ENCODE measurements at regions not wholly inside any gene's neighbourhood (a gene's known extent, or its start where the extent isn't known, plus 50 kb on each side); places are given as distances from the start of the nearest gene placed in this dataset.

DNA sequence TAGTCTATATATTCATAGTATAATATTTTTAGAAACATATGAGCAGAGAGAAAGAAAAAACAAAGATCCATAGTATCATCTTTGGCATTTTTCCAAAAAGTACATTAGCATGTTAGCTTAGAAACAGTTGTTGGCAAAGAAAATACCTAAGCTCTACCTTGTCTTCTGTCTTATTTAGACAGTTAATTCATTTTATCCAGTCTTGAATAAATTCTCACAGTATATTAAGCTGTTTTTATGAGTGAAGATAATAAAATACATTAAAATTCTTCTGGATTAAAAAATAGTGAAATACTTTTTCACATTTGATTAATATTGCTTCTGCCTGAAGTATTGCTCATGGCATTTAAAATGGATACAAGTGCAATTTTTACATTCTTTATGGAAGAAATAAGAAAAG, 145.2 kb downstream of the ZIC1 start:
- in situ Hi-C loops (cut with HindIII; ENCODE audit: low pct_unique_long_range_greater_than_20kb, low sequenced_read_pairs): no loop called here
- DNase-seq (ENCODE audit: low read depth, low spot score): no peak

DNA sequence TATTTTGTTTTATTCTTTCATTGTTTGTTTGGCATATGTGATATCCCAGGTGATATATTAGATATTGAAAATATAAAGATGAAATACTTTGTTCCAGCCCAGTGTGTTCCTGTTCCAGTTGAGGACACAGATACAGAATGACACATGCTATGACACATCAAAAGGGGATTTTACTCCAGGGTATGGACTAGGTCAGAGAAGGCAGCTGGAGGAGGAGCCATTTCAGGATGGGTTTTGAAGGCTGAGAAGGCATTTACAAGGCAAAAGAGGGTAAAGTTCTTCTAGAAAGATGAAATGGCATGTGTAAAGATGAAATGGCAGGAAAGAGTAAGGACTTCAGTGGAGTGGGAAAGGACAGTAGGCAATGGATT, 163.8 kb downstream of the ZIC1 start:
- no peak for DNase-seq (ENCODE audit: low read depth, low spot score)
- in situ Hi-C loops (cut with HindIII; ENCODE audit: low pct_unique_long_range_greater_than_20kb, low sequenced_read_pairs): no loop called here

DNA sequence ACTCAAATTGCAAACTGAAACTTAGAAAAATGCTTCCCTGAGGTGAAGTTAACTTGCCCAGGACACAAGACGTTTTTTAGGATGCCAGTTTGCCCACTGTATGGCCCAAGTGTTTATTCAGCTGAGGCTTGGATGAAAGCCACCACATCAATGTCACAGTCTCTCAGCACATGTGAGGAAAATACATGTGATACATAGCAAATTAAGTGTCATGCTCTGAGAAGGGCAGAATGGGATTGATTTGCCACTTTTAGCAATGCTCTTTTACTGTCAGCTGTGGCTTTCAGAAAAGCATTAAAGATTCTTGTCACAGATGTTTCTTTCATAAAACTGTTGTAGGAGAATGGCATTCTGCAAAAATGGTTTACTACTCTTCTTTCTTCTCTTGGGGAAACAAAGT, 165.5 kb downstream of the ZIC1 start:
- peak; percentile 31 for DNase-seq (ENCODE audit: low read depth, low spot score)
- in situ Hi-C loops (cut with HindIII; ENCODE audit: low pct_unique_long_range_greater_than_20kb, low sequenced_read_pairs): no loop called here

- in situ Hi-C loops (cut with HindIII; ENCODE audit: low pct_unique_long_range_greater_than_20kb, low sequenced_read_pairs): no loop called here
Observed at GRCh38 chr3:147575391-147575790, 166.2 kb downstream of the ZIC1 start.

DNA sequence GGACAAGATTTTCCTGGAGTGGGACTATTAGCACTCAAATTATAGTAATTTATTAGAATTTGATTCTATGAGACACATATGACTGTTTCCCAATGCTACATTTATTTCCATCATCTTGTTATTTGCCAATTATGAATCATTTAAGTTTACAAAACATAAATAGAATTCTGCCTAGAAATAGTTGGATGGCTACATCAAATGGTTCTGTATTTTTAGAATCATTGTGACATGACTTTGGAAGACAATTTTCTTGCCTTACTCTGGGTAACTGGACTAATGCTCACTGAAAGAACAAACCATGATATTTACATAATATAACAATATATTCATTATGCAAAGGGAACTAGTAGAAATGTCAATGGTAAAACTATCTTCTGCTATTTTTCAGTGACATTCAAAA, 173.5 kb downstream of the ZIC1 start:
- DNase-seq (ENCODE audit: low read depth, low spot score): no peak
- in situ Hi-C loops (cut with HindIII; ENCODE audit: low pct_unique_long_range_greater_than_20kb, low sequenced_read_pairs): no loop called here

More at GRCh38 chr3:147575391-147575790, 166.2 kb downstream of the ZIC1 start:
- no peak for DNase-seq (ENCODE audit: low read depth, low spot score)

DNA sequence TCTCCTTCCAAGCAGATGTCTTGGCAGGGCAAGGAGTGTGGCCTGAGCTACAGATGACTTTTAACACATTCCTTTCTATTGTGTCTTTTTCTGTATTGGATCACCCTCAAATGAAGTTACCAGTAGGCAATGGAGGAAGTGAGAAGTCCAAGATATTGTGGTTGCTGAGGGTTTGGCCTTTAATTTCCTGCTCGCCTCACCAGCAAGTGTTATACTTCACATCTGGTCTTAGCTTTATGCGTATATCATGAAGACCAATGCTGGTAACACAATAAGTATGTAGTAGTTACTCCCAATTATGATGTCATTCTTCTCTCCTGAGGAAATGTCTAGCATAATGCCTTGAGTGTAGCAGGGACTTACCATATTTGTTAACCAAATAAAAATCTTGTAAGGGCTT, 179.9 kb downstream of the ZIC1 start:
- no peak for DNase-seq (ENCODE audit: low read depth, low spot score)
- in situ Hi-C loops (cut with HindIII; ENCODE audit: low pct_unique_long_range_greater_than_20kb, low sequenced_read_pairs): no loop called here

DNA sequence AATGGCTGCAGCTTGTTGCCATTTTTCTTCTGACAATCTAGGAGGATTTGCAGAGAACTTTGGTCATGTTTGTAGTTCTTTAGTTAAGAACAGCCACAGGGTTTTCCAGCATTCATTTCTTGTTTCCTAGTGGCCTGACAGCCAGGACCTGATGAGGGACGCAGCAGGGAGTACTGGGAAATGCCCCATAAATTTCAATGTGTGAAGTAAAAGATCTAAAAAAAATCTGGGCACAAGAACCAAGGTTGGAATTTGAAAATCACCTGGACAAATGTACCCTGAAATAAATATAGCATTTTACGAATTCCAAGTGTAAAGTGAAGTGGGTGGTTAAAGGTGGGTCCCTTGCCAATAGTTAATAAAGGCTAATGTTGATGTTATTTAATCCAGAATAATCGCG, 195.0 kb downstream of the ZIC1 start:
- no peak for DNase-seq (ENCODE audit: low read depth, low spot score)
- in situ Hi-C loops (cut with HindIII; ENCODE audit: low pct_unique_long_range_greater_than_20kb, low sequenced_read_pairs): no loop called here

DNA sequence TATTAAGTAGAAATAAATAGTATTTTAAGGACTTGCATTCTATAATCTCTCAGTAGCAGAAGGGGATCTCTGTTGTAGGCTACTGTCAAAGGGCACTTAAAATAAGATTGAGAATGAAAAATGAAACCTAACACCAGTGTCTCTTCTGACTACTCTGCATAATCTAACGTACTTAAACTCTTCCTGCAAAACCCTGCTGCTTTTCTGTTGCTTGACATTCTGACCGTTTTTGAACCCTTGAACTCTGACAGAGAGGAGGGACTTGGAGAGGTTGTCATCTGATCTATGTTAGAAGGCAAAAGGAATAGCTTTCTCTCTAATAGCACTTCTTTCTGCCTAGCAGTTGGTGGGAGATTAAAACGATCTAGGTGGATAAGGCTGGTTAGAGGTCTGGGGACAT, 204.6 kb downstream of the ZIC1 start:
- in situ Hi-C loops (cut with HindIII; ENCODE audit: low pct_unique_long_range_greater_than_20kb, low sequenced_read_pairs): no loop called here
- no peak for DNase-seq (ENCODE audit: low read depth, low spot score)

DNA sequence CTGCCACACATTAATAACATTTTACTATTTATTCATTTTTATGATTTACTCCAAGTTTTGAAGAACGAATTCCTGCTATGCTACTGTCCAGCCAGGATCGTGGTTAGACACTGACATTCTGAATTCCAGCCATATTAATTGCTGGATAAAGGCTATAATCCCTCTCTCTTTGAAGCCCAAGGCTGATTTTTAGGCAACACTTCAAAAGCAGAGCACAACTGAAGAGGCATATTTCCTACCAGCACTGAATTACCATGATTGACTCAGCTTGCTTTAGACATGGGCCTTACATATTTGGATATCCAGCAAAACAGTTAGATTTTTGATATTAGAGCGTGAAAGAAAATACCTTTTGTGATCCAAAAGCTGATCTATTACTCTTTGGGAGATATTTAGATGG, 205.0 kb downstream of the ZIC1 start:
- in situ Hi-C loops (cut with HindIII; ENCODE audit: low pct_unique_long_range_greater_than_20kb, low sequenced_read_pairs): no loop called here
- DNase-seq (ENCODE audit: low read depth, low spot score): no peak

DNA sequence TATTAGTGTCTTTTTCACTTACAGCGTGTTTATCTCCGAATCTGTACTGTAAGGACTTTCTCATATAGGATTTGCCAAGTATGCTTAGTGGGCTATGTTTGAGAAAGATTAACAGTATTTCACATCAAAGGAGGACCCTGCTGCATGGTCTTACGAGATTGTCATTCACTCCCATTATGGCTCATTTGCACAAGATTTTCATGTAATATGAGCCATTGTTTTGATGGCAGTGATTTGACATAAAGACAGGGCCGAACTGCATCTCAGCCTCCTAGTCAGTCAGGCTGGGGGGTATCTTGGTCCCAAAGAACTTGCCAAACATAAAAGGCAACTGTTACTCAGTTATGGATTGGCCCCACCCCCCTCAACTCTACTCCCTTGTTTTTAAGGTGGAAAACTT, 205.9 kb downstream of the ZIC1 start:
- DNase-seq (ENCODE audit: low read depth, low spot score): no peak
- in situ Hi-C loops (cut with HindIII; ENCODE audit: low pct_unique_long_range_greater_than_20kb, low sequenced_read_pairs): no loop called here

- in situ Hi-C loops (cut with HindIII; ENCODE audit: low pct_unique_long_range_greater_than_20kb, low sequenced_read_pairs): no loop called here
- peak; percentile 61 for DNase-seq (ENCODE audit: low read depth, low spot score)
Observed at GRCh38 chr3:147616998-147617619, 207.9 kb downstream of the ZIC1 start.

- in situ Hi-C loops (cut with HindIII; ENCODE audit: low pct_unique_long_range_greater_than_20kb, low sequenced_read_pairs): no loop called here
- DNase-seq (ENCODE audit: low read depth, low spot score): peak; percentile 22
Observed at GRCh38 chr3:147618691-147619090, 209.5 kb downstream of the ZIC1 start.

- in situ Hi-C loops (cut with HindIII; ENCODE audit: low pct_unique_long_range_greater_than_20kb, low sequenced_read_pairs): no loop called here
- DNase-seq (ENCODE audit: low read depth, low spot score): no peak
Observed at GRCh38 chr3:147619921-147620560, 210.9 kb downstream of the ZIC1 start.

DNA sequence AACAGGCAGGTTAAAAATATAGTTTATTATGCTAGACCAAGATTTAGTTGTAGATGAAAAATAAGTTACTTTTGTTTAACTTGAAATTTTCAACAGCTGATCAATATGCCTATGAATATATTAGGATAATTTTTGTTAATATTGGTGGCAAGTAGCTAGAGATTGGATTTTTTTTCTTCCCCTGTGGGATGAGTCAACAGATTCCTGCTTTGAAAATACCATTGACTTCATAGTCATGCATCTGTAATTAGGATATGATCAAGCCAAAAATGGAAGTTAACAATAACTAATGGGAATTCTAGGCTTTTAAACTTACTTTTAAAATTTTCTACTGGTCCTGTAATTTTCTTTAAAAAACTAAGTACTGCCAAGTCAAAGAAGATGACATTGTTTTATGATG, 211.7 kb downstream of the ZIC1 start:
- no peak for DNase-seq (ENCODE audit: low read depth, low spot score)
- in situ Hi-C loops (cut with HindIII; ENCODE audit: low pct_unique_long_range_greater_than_20kb, low sequenced_read_pairs): no loop called here

GRCh38 chr3:147630921-147631415, 221.8 kb downstream of the ZIC1 start:
- in situ Hi-C loops (cut with HindIII; ENCODE audit: low pct_unique_long_range_greater_than_20kb, low sequenced_read_pairs): no loop called here
- DNase-seq (ENCODE audit: low read depth, low spot score): peak; percentile 22

GRCh38 chr3:147640781-147641180, 231.6 kb downstream of the ZIC1 start:
- in situ Hi-C loops (cut with HindIII; ENCODE audit: low pct_unique_long_range_greater_than_20kb, low sequenced_read_pairs): no loop called here
- peak; percentile 5 for DNase-seq (ENCODE audit: low read depth, low spot score)

GRCh38 chr3:147645761-147646160, 236.6 kb downstream of the ZIC1 start:
- in situ Hi-C loops (cut with HindIII; ENCODE audit: low pct_unique_long_range_greater_than_20kb, low sequenced_read_pairs): no loop called here

GRCh38 chr3:147649475-147649874, 240.3 kb downstream of the ZIC1 start:
- DNase-seq (ENCODE audit: low read depth, low spot score): no peak
- in situ Hi-C loops (cut with HindIII; ENCODE audit: low pct_unique_long_range_greater_than_20kb, low sequenced_read_pairs): no loop called here

More at GRCh38 chr3:147645761-147646160, 236.6 kb downstream of the ZIC1 start:
- DNase-seq (ENCODE audit: low read depth, low spot score): no peak

DNA sequence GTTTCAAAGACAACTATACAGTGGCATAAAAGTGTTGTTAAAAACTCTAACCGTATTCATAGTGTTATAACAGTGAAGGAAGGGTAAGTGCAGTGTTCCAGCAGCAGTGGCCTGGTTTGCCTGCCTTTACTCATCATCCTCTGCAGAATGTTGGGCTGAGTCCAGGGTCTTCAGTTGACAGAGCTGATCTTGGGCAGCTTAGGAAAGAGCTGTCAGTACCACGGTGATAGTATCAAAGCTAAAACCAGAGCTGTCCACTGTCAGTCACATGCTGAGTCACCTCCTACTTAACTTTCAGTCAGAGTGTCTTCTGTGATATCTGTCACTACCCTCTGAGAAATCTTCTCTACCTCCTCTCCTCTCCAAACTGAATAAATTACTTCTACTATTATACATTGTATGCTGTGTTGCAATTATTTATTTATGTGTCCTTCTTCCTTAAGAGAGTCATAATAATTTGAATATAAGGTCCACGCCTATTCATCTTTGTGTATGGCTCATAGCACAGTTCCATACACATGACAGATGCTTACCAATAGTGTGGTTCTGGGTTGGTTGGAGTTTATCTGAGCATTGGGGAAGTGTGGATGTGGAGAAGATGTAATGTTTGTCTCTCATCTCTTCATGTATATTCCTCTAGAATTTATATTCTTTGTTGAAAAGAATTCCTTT, 242.1 kb downstream of the ZIC1 start:
- in situ Hi-C loops (cut with HindIII; ENCODE audit: low pct_unique_long_range_greater_than_20kb, low sequenced_read_pairs): no loop called here
- DNase-seq (ENCODE audit: low read depth, low spot score): no peak
